Putamen (tissue), 1 donor: ENCODE measurements at regions not wholly inside any gene's neighbourhood (a gene's known extent, or its start where the extent isn't known, plus 50 kb on each side); places are given as distances from the start of the nearest gene placed in this dataset.
"Not testable (repeated sequence)": the region's sequence is repeated elsewhere in the genome, so short reads cannot be mapped to it uniquely, and the experiment has no call there.

Source experiments
- DNase-seq: peaks from one replicate; pipeline ENCODE4 v3.0.0-alpha.2; 2016; ENCODE audit warnings: low spot score

DNA sequence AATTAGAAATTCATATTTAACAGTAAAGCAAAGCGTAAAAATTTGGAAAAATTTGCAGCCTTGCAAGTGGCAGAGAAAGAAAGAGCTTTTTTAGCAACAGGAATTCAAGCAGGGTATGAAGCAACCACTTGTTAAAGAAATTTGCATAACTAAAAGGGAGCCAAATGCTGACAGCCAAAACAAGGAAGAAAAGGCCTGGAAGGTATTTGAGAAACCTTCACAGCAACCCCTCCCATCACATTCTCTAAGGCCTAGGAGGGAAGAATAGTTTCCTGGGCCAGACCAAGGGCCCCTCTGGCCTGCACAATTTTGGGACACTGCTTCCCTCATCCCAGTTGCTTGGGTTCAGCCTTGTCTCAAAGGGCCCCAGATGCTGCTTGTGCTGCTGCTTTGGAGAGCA is 672.4 kb upstream of the TMPRSS15 start:
- DNase-seq: no peak

DNA sequence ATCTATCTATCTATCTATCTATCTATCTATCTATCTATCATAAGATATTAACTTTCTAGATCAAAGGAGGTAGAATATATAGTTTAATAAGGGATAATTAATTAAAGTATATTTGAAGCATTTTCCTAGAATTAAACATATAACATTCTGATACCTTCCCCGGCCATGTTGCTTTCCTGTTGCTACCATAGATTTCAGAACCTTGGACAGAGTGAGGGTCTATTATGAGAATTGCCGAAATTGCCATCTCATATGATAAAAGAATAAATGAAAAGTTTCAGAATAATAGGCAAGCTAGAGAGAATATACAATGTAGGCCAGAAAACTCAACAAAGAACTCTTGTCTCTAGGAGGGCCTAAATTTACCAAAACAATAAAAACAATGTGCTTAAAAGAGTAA is 706.1 kb upstream of the TMPRSS15 start:
- DNase-seq: no peak

DNA sequence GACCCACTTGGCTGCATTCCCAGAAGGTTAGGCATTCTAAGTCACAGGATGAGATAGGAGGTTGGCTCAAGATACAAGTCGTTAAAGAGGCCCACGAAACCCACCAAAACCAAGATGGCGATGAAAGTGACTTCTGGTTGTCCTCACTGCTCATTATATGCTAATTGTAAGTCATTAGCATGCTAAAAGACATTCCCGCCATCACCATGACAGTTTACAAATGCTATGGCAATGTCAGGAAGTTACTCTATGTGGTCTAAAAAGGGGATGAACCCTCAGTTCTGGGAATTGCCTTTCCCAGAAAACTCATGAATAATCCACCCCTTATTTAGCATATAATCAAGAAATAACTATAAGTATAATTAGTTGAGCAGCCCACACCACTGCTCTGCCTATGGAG is 715.7 kb upstream of the TMPRSS15 start:
- not testable (repeated sequence) for DNase-seq

DNA sequence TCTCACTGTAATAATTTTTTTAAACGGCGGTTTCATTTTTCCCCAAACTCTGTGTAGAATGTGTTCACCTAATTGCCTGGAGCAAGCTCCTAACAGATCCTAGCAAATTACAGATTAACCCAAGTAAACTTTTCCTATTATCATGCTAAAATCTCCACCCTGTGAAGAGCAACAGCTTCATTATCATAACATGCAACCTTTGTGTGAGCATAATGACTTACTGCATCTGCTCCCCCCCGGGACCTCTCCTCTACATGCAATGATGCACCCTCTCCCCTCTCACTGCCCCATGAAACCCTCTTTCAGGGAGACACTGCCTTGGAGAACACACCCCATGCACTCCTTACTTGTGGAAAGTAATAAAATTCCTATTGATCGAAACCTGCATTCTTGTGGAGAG is 717.0 kb upstream of the TMPRSS15 start:
- DNase-seq: no peak

DNA sequence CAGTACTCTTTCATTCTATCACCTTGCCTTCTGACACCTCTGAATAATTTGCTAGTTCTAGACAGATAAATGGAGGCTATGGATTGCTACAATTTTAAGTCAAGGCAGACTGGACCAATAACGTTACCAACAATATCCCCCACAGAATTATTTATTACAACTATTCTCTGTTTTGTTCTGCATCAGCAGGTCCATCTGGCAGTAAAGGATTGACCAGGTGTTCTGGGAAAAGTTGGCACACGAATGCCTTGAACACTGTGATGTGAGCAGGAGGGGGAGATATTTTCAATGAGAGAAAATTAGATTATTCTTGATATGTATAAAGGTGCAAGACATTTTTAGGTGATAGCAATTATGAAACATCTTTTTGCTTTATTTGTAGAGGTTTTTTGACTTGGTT is 718.8 kb upstream of the TMPRSS15 start:
- no peak for DNase-seq

DNA sequence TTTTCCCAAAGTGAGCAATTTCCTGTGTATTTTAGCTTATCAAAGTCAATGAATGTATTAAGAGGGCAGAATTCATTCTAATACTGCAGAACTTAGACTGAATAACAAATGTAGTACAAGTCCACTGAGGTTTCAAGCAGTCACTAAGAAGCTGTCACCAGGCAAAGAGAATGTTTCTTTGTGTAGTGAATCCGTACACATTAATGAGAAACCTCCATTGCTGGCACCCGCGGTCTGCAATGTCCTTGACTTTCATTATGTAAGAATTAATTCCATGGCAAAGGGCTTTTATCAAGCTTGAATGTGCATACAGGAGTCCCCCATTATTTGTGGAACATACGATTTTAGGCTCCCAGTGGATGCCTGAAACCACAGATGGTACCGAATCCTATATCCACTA is 719.5 kb upstream of the TMPRSS15 start:
- no peak for DNase-seq

DNA sequence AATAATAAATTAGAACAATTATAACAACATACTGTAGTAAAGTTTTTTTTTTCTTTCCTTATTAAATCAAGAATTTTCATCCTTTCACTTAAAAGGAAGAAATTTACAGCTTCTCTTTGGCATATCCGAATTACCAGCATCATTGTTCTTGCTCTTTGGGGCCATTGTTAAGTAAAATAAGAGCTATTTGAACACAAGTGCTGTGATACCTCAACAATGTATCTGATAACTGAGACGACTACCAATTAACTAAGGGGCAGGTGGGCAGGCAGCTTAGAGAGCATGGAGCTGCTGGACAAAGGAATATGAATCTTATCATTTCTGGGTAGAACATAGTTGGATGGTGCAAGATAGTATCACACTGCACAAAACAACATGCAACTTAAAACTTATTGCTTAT is 719.9 kb upstream of the TMPRSS15 start:
- DNase-seq: no peak

DNA sequence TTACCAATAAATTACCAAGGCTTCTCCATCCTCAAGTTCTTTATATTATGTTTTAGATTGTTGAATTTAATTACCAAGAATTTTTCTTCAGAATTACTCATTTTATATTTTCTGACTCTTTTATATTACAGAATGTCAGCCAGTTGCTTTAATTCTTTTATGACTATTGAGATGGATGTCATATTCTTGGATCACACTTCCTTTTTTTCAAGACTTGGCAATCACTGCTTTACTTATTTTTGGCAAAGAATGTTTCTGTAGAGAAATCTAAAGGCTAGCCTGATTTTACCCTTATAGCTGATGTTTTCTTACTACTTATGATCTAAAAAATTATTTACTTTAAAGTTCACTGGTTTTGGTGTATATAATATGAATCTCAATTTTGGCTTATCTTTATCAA is 721.1 kb upstream of the TMPRSS15 start:
- DNase-seq: no peak

DNA sequence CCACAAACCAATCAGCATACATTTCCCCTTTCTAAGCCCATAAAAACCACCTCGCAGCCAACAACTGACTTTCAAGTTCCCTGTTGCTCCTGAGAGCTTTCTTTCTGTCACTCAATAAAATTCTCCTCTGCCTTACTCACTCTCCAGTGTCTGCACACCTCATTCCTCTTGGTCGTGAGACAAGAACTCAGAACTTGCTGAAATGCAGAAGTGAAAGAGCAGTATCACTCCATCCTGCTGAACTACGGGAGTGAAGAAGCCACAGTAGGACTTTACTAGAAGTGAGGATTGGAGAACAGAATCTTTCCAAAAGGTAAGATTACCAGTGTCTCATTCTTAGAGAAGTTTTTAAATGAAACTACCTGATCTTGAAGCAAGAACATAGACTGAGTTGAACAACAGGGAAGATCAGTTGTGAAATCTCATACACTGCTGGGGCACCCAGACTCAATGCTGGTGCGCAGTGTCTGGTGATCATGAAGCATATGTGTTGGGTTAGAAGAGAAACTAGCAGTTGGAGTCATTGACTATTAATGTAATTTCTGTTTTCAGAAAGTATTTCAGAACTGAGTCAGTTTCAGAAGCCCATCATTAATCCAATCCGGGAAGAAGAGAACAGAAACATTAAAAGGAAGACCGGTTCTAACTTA is 726.9 kb upstream of the TMPRSS15 start:
- no peak for DNase-seq

DNA sequence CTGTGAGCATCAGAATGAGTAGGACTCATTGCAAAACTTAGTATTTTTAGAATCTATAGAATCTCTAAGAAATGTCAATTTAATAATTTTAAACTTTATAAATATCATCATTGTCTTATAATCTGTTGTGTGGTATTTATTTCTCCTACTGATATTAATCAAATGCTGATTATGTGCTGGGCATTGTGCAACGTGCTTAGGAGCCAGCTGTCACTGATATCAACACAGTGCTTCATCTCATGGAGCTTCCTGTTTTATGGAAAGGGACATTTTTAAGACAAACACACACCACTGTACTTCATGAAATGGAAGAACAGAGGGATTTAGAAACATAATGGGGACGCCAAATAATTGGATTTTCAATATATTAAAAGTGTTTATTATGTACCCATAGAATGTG is 737.9 kb upstream of the TMPRSS15 start:
- no peak for DNase-seq

DNA sequence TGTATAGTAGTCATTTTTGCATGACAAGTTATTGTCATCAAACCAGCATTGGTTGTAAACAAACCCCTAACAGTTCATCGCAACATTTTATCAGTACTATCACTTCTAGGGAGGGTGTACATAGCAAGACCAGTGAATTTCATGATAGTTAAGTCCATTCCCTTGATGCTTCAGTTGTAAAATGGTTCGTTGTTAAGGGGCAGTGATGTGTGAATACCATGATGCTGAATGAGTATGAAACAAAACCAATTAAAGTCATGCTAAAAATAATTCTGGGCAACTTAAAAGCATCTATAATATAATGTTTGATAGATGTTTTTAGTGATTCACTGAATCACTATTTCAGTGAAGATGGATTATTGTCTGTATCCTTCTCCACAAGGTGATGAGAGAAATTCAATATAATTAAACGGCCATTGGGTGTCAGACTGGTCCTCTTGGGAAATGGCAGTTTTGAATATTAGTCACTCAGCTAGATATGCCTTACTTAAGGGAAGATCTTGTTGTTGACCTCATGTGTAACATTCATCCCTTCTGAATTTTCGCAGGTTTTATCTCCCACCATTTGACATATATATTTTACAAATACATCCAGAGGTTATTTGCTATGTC is 742.2 kb upstream of the TMPRSS15 start:
- no peak for DNase-seq

DNA sequence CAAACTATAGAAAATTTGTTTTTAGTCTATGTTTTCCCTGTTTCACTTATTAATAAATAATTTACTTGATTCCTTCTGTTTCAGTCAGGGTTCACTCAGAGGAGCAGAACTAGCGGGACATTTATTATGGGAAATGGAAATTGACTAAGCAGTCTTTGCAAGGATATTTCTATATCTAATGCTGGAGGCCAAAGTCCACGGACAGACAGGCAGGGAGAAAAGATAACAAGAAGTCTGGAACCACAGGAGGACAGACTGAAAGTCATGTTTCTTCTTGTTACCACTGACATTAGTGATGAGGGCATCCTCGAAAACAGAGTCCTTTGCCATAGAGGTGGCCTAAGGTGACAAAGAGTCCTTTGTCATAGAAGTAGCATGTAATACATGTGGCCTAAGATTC is 744.5 kb upstream of the TMPRSS15 start:
- no peak for DNase-seq

DNA sequence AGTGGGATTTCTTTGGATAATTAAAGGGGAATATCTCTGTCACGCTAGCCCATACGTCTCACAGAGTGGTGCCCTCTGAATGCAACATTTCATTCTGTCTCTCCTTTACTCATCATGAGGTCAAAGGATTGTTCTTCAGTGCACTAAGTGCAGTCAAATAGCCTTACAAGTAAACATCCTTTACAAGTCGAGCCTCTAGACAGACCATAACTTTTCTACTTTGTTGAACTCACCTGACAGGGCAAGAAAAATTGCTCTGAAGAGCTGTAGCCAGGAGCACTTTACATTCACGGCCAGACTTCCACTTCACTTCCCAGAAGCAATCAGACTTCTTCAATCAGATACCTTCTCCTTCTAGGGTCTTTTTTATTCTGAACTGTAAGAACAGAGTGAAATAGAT is 768.0 kb upstream of the TMPRSS15 start:
- no peak for DNase-seq

DNA sequence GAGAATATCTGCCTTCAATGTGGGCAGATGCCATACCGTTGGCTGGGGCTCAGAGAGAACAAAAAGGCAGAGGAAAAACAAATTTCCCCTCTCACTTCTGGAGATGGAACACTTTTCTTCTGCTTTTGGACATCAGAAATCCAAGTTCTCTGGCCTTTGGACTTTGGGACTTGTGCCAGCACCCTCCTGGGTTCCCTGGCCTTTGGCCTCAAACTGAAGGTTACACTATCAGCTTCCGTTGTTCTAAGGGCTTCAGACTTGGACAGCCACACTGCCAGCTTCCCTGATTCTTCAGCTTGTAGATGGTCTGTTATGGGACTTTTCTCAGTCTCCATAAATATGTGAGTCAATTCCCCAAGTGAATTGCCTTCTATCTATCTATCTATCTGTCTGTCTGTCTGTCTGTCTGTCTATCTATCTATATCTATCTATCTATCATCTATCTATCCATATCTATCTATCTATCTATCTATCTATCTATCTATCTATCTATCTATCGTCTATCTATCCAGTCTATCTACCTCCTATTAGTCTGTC is 778.1 kb upstream of the TMPRSS15 start:
- DNase-seq: no peak

DNA sequence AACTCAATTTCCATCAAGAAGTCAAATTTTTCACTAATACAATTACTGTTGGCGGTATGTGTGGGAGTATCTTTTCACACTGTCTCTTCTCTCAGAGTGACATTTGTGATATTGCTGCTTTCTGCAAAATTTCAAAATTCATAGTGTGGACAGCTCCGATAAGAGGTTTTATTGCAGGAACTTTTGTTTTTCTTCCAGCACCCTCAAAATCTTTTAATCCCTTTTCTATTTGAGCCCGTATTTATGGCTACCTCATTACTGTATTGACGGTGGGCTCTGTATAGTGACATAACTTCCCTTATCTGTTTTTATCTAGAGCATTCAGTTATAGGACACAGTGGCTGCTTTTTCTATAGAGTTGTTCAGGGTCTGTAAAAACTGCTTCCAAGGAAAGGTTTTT is 794.4 kb upstream of the TMPRSS15 start:
- peak; percentile 1 for DNase-seq

DNA sequence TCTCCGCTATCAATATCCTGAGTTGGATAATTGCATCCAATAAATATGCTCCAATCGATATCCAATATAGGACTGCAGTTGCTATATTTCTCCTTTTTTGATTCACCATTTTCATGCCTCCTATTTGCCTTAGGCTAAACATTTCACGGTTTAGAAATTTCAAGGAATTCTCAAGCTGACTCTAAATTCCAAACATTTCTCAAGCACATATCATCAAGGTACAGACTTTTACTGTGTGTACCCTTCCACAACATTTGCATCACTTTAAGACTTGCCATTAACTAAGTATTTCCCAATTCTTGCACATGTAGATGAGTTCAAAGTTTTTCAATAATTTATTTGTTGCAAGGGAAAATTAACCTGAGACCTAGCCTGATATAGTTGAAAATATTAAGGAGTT is 795.2 kb upstream of the TMPRSS15 start:
- DNase-seq: no peak

DNA sequence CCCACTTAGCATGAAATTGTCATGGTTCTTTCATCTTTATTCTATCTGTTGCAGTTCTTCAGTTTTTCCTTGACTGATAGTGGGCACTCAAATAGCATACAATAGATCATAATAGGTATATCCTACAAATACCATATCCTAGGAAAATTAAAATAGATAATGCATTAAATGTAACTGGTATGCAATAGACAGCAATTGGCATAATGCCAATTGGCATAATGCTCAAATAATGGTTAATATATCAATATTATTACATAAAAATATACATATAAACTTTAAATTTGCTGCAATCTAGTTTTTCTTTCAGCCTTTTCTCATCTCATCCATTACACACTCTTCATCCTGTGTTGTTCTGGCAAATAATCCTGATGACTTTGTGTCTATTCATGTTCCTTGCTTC is 814.6 kb upstream of the TMPRSS15 start:
- DNase-seq: no peak

DNA sequence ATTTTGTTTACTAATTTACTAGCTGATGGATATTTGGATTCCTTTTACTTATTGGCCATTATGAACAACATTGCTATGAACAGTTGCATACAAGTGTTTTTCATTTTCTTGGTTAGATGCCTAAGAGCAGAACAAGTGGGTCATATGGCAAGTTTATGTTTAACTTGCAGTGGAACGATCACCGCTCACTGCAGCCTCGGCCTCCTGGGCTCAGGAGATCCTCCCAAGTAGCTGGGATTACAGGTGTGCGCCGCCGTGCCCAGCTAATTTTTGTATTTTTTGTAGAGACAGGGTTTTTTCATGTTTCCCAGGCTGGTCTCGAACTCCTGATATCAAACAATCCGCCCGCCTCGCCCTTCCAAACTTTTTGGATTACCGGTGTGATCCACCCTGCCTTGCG is 820.5 kb upstream of the TMPRSS15 start:
- DNase-seq: no peak

DNA sequence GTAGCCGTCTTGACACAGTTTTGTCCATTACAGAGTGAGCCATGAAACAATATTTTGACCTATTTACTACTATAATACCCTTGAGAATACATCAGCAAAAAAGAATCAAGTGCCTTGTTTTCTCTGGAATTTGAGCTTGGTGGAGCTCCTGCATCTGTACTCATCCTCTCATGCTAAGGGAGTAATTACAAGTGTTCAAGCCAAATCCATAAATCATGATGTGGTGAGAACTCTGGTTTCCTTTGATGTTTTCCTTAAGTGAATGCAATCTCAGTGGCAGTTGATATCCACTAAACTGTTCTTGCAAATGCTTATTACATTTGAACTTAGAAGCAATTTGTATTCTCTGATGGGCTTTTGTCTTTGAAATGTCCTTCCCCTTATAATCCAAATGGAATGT is 824.6 kb upstream of the TMPRSS15 start:
- DNase-seq: no peak

DNA sequence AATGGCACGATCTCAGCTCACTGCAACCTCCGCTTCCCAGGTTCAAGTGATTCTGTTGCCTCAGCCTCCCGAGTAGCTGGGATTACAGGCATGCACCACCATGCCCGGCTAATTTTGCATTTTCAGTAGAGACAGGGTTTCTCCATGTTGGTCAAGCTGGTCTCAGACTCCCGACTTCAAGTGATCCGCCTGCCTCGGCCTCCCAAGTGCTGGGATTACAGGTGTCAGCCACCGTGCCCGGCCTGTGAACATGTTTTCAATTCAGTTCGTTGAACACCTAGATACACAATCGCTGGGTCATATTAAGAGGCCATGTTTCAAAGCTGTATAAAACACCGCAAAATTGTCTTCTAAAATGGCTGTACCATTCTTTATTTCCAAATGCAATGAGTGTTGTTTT is 830.3 kb upstream of the TMPRSS15 start:
- DNase-seq: not testable (repeated sequence)

DNA sequence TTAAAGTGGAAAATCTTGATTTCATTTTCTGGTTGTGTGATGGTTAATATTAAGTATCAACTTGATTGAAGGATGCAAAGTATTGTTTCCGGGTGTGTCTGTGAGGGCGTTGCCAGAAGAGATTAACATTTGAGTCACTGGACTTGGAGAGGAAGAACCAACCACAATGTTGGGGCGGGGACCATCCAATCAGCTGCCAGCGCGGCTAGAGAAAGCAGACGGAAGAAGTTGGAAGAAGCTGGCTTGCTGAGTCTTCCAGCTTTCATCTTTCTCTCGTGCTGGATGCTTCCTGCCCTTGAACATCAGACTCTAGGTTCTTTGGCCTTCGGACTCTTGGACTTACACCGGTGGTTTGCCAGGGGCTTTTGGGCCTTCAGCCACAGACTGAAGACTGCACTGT is 832.6 kb upstream of the TMPRSS15 start:
- DNase-seq: no peak

DNA sequence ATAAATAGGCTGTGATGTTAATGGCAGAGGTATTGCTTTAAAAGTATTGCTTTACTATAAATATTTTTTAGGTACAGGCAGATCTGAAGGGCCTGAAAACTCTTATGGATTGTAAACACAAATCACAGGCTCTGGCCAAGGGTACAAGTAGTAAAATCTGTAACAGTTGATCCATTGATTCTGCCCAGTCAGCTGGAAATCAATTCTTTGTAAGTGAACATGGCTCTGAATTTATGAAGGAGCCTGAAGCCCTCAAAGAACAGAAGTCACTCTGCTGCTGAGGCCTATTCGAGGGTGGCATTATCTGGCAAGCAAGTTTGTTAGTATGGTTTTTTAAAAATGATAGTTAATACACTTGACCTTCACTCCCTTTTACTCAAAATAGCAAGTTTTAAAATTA is 834.0 kb upstream of the TMPRSS15 start:
- DNase-seq: no peak

DNA sequence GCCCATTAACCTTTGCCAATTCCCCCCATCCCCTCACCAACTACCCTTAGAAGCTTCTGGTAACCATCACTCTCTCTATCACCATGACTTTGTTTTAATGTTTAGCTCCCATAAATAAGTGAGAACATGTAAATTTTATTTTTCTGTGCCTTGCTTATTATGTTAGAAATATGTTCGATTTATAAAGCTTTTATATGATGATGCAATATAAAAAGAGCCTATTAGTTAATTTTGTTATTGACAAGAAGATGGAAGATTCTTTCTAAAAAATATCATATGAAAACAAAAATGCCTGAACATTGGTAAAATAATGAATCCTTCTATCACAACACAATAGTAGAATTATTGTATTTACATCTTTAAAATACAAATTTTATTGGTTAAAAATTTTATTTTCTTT is 836.1 kb upstream of the TMPRSS15 start:
- no peak for DNase-seq
